Naive B cell (primary cell): ENCODE measurements at regions not wholly inside any gene's neighbourhood (a gene's known extent, or its start where the extent isn't known, plus 50 kb on each side); places are given as distances from the start of the nearest gene placed in this dataset.

Experiments
- ATAC-seq, 2 donors: fragments of 150-1000 bp; cut with Tn5 transposase; 2 replicates each; pipeline ENCODE4 v1.10.0; 2021; ENCODE audit warnings: low read depth in 2 of 2, mild to moderate bottlenecking in 2 of 2, moderate library complexity in 2 of 2
- DNase-seq: peaks from one replicate; pipeline ENCODE4 v3.0.0; 2022
- H3K27ac Mint-ChIP-seq, 6 donors: one replicate each; pipeline ENCODE4 v1.8.0; 2020 to 2022; ENCODE audit warnings: mild to moderate bottlenecking in 6 of 6, mixed read lengths in 6 of 6, moderate library complexity in 5 of 6, inconsistent platforms in 2 of 6
- H3K27me3 Mint-ChIP-seq, 3 donors: one replicate each; pipeline ENCODE4 v1.8.0; 2021 to 2022; ENCODE audit warnings: mixed read lengths in 3 of 3, mild to moderate bottlenecking in 1 of 3
- H3K36me3 Mint-ChIP-seq, 2 donors: one replicate each; pipeline ENCODE4 v1.8.0; 2020 to 2022; ENCODE audit warnings: mixed read lengths in 2 of 2, inconsistent platforms in 1 of 2, mild to moderate bottlenecking in 1 of 2
- H3K4me1 Mint-ChIP-seq, 3 donors: one replicate each; pipeline ENCODE4 v1.8.0; 2020 to 2022; ENCODE audit warnings: mixed read lengths in 3 of 3, inconsistent platforms in 1 of 3, mild to moderate bottlenecking in 1 of 3, moderate library complexity in 1 of 3
- H3K4me3 Mint-ChIP-seq, 8 donors: one replicate each; pipeline ENCODE4 v1.8.0; 2020 to 2022; ENCODE audit warnings: mild to moderate bottlenecking in 8 of 8, mixed read lengths in 8 of 8, moderate library complexity in 8 of 8, inconsistent platforms in 2 of 8
- H3K9me3 Mint-ChIP-seq, 7 donors: one replicate each; pipeline ENCODE4 v1.8.0; 2020 to 2022; ENCODE audit warnings: mixed read lengths in 7 of 7, mild to moderate bottlenecking in 5 of 7, inconsistent platforms in 2 of 7, moderate library complexity in 1 of 7

DNA sequence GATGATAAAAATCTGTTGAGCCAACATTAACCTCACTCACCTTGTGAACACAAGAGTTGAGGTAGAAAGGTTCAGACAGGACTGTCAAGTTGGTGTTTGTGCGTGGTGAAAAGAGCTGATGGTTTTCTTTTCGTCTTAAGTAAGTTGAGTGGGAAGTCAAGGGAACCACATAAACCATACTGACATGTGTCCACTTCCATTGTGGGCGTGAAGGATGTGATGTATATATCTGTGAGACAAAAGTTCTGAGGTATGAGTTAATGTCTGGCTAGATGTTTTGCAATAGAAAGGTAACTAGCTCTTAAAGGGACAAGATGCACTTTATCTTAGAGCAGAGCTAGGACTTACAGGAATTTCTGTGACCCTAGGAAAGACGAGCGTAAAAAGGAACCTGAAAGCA lies 1272.1 kb upstream of the ADGRB3 start:
- H3K4me3 Mint-ChIP-seq = no peak overlapping the region
- H3K27ac Mint-ChIP-seq = no peak overlapping the region
- DNase-seq = no peak
- ATAC-seq = no peak
- H3K4me1 Mint-ChIP-seq = no peaks in the 10 kb centered on the region
- H3K9me3 Mint-ChIP-seq = peaks cover 0 to 10% (median 2%) of the 10 kb centered on the region in 7 donors
- H3K36me3 Mint-ChIP-seq = no peaks in the 10 kb centered on the region
- H3K27me3 Mint-ChIP-seq = no peaks in the 10 kb centered on the region

DNA sequence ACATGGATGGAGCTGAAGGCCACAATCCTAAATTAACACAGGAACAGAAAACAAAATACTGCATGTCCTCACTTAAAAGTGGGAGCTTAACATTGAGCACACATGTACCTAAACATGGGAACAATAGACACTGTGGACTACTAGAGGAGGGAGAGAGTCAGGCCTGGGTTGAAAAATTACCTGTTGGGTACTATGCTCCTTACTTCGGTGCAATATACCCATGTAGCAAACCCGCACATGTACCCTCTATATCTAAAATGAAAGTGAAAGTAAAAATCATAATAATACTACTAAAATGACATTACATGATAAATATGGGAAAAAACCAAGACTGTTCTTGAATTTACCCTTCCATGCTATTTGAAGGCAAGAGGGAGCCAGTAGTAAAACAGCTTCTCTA lies 1273.8 kb upstream of the ADGRB3 start:
- no peak for DNase-seq
- H3K27me3 Mint-ChIP-seq = no peaks in the 10 kb centered on the region
- H3K27ac Mint-ChIP-seq = no peak overlapping the region
- ATAC-seq = no peak
- no peaks in the 10 kb centered on the region for H3K36me3 Mint-ChIP-seq
- H3K4me1 Mint-ChIP-seq = no peaks in the 10 kb centered on the region
- peaks cover 0 to 10% (median 2%) of the 10 kb centered on the region in 7 donors for H3K9me3 Mint-ChIP-seq
- no peak overlapping the region for H3K4me3 Mint-ChIP-seq

GRCh38 chr6:67358241-67358640 lies 1276.8 kb upstream of the ADGRB3 start:
- DNase-seq = no peak
- Mint-ChIP-seq H3K27me3 (no peaks in the 10 kb centered on the region), H3K9me3 (peaks cover 0 to 10% (median 1%) of the 10 kb centered on the region in 7 donors), H3K4me1 (no peaks in the 10 kb centered on the region), H3K27ac (no peak overlapping the region), H3K4me3 (no peak overlapping the region), H3K36me3 (no peaks in the 10 kb centered on the region)
- ATAC-seq = no peak

DNA sequence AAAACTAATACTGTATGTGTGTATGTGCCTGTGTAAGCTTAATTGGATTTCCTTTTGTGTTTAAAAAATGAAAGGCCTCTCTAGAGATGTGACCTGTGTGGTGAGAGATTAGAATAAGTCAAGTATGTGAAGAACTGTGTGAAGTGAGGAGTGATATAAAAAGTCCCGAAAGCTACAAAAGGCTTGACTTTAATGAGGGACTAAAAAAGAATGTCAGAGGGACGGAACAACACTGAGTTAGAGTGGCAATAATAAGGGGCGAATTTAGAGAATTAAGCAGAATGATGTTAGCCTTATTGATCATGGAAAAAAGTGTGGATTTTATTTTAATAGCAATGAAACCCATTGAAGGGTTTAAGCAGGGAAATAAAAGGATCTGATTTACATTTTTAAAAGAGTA lies 1281.2 kb upstream of the ADGRB3 start:
- Mint-ChIP-seq H3K27ac (no peak overlapping the region), H3K4me3 (no peak overlapping the region), H3K27me3 (no peaks in the 10 kb centered on the region), H3K4me1 (no peaks in the 10 kb centered on the region), H3K36me3 (no peaks in the 10 kb centered on the region), H3K9me3 (peaks cover 0 to 8% (median 0%) of the 10 kb centered on the region in 7 donors)
- ATAC-seq (no peak), DNase-seq (no peak)

DNA sequence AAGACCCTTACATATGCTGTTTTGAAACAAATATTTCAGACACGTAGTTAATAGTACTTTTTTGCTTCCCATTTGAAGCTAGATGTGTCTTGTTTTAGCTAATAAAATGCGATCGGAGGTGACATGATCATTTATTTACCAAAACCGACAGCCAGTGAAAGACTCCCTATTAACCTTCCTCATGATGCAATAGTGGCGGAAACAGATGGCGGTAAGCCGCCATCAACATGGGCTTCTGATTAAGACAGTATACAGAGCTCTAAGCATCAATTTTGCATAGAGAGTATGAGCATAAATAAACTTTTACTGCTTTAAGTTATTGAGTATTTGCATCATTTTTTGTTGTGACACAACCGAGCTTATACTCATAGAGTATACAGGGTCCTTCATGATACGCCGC lies 1282.4 kb upstream of the ADGRB3 start:
- H3K4me1 Mint-ChIP-seq = no peaks in the 10 kb centered on the region
- H3K9me3 Mint-ChIP-seq = peaks cover 0 to 8% (median 0%) of the 10 kb centered on the region in 7 donors
- no peak for ATAC-seq
- no peak for DNase-seq
- no peaks in the 10 kb centered on the region for H3K27me3 Mint-ChIP-seq
- no peak overlapping the region for H3K4me3 Mint-ChIP-seq
- H3K36me3 Mint-ChIP-seq = no peaks in the 10 kb centered on the region
- H3K27ac Mint-ChIP-seq = no peak overlapping the region

- no peaks in the 10 kb centered on the region for H3K36me3 Mint-ChIP-seq
- H3K4me1 Mint-ChIP-seq = no peaks in the 10 kb centered on the region
- no peak for ATAC-seq
- no peak for DNase-seq
- H3K4me3 Mint-ChIP-seq = no peak overlapping the region
- H3K27me3 Mint-ChIP-seq = no peaks in the 10 kb centered on the region
- H3K27ac Mint-ChIP-seq = no peak overlapping the region
- peaks cover 0 to 12% (median 3%) of the 10 kb centered on the region in 7 donors for H3K9me3 Mint-ChIP-seq
Observed at GRCh38 chr6:67350729-67351128, 1284.4 kb upstream of the ADGRB3 start.

- DNase-seq (no peak), ATAC-seq (no peak)
- H3K4me3 Mint-ChIP-seq = peak overlapping the region in 1 of 8 donors; percentile 29
- no peak overlapping the region for H3K27ac Mint-ChIP-seq
- H3K9me3 Mint-ChIP-seq = peaks cover 0 to 6% (median 3%) of the 10 kb centered on the region in 7 donors
- H3K36me3 Mint-ChIP-seq = no peaks in the 10 kb centered on the region
- H3K4me1 Mint-ChIP-seq = no peaks in the 10 kb centered on the region
- no peaks in the 10 kb centered on the region for H3K27me3 Mint-ChIP-seq
Observed at GRCh38 chr6:67345946-67346345, 1289.1 kb upstream of the ADGRB3 start.

- H3K9me3 Mint-ChIP-seq = peaks cover 0 to 8% (median 3%) of the 10 kb centered on the region in 7 donors
- DNase-seq = no peak
- no peak for ATAC-seq
- no peak overlapping the region for H3K4me3 Mint-ChIP-seq
- H3K4me1 Mint-ChIP-seq = no peaks in the 10 kb centered on the region
- no peaks in the 10 kb centered on the region for H3K27me3 Mint-ChIP-seq
- no peaks in the 10 kb centered on the region for H3K36me3 Mint-ChIP-seq
- H3K27ac Mint-ChIP-seq = no peak overlapping the region
Observed at GRCh38 chr6:67336014-67336413, 1299.1 kb upstream of the ADGRB3 start.

DNA sequence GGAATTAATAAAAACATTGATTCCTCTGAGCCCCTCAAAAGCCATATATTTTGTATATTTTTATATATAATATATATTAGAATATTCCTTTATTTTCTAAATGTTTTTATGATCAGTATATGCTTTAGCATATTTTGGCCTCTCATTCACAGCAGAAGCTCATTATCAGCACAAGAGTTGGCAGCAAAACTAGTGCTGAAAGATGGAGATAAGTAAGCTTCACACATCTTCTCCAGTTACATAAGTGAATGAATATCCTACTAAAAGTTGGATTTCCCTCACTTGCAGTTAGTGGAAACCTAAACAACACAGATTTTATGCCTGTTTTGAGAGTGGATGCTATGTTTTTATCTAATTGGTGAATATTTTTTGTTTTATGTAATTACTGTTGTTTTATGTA lies 1303.8 kb upstream of the ADGRB3 start:
- H3K4me1 Mint-ChIP-seq = no peaks in the 10 kb centered on the region
- DNase-seq (no peak), ATAC-seq (no peak)
- H3K4me3 Mint-ChIP-seq = no peak overlapping the region
- no peak overlapping the region for H3K27ac Mint-ChIP-seq
- no peaks in the 10 kb centered on the region for H3K36me3 Mint-ChIP-seq
- H3K9me3 Mint-ChIP-seq = peaks cover 0 to 4% (median 2%) of the 10 kb centered on the region in 7 donors
- no peaks in the 10 kb centered on the region for H3K27me3 Mint-ChIP-seq

- no peaks in the 10 kb centered on the region for H3K27me3 Mint-ChIP-seq
- peaks cover 2 to 6% (median 4%) of the 10 kb centered on the region in 7 donors for H3K9me3 Mint-ChIP-seq
- no peak for ATAC-seq
- no peak overlapping the region for H3K27ac Mint-ChIP-seq
- no peak overlapping the region for H3K4me3 Mint-ChIP-seq
- DNase-seq = no peak
- no peaks in the 10 kb centered on the region for H3K4me1 Mint-ChIP-seq
- H3K36me3 Mint-ChIP-seq = no peaks in the 10 kb centered on the region
Observed at GRCh38 chr6:67328269-67328668, 1306.8 kb upstream of the ADGRB3 start.

DNA sequence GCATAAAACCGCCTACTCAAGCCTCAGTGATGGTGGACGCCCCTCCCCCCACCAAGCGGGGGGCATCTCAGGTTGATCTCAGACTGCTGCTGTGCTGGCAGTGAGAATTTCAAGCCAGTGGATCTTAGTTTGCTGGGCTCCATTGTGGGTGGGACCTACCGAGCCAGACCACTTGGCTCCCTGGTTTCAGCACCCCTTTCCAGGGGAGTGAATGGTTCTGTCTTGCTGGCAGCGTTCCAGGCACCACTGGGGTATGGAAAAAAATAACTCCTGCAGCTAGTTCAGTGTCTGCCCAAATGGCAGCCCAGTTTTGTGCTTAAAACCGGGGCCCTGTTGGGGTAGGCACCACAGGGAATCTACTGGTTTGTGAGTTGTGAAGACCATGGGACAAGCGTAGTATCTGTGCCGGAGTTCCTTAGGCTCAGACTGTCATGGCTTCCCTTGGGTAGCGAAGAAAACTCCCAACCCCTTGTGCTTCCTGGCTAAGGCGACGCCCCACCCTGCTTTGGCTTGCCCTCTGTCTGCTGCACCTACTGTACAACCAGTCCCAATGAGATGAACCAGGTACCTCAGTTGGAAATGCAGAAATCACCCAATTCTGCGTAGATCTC lies 1334.5 kb upstream of the ADGRB3 start:
- no peak for ATAC-seq
- H3K36me3 Mint-ChIP-seq = no peaks in the 10 kb centered on the region

GRCh38 chr6:67292169-67292568 lies 1342.9 kb upstream of the ADGRB3 start:
- Mint-ChIP-seq H3K4me1 (no peaks in the 10 kb centered on the region), H3K27ac (no peak overlapping the region), H3K27me3 (no peaks in the 10 kb centered on the region), H3K36me3 (no peaks in the 10 kb centered on the region), H3K9me3 (peaks cover 0 to 30% (median 9%) of the 10 kb centered on the region in 7 donors), H3K4me3 (no peak overlapping the region)
- no peak for ATAC-seq
- DNase-seq = no peak

More for the DNA sequence above, 1334.5 kb upstream of the ADGRB3 start:
- peaks cover 2 to 28% (median 6%) of the 10 kb centered on the region in 7 donors for H3K9me3 Mint-ChIP-seq
- no peaks in the 10 kb centered on the region for H3K27me3 Mint-ChIP-seq
- no peak overlapping the region for H3K27ac Mint-ChIP-seq
- no peak for DNase-seq
- no peaks in the 10 kb centered on the region for H3K4me1 Mint-ChIP-seq
- H3K4me3 Mint-ChIP-seq = no peak overlapping the region

GRCh38 chr6:67287566-67287965 lies 1347.5 kb upstream of the ADGRB3 start:
- DNase-seq (no peak), ATAC-seq (no peak)
- Mint-ChIP-seq H3K36me3 (no peaks in the 10 kb centered on the region), H3K4me1 (no peaks in the 10 kb centered on the region), H3K27ac (no peak overlapping the region), H3K27me3 (no peaks in the 10 kb centered on the region), H3K4me3 (no peak overlapping the region), H3K9me3 (peaks cover 0 to 21% (median 10%) of the 10 kb centered on the region in 7 donors)

DNA sequence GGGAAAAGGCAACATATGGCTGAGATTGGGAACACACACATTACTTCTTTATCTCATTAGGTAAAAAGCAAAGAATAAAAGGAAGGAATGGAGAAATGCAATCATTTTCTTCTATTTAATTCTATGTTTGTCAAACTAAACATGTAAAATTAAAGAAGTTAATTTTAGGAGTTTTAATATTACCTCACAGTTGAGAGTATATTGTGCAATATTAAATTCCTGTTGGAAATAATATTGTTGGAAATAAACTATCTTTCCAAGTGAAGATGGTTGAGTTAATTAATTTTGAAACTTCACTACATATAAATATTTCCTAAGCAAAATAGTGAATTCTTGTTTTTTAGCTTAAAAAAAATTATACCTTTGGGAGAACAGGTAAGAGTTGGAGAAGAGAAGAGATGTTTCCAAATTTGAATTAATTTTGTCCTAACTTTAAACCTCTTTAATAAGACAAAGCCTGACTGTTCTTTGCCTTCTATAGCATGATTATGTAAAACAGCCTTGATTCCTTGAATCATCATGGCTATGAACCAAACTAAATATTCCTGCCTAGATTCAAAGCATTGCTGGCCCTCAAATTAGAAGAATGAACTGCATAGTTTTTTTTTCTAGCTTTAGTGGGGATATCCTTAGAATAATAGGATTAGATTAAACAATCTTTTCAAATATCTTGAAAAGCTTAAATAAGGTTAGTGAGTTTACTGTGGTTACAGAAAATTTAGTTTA lies 1349.1 kb upstream of the ADGRB3 start:
- peaks cover 0 to 21% (median 10%) of the 10 kb centered on the region in 7 donors for H3K9me3 Mint-ChIP-seq
- no peak overlapping the region for H3K27ac Mint-ChIP-seq
- H3K36me3 Mint-ChIP-seq = no peaks in the 10 kb centered on the region
- no peak for ATAC-seq
- no peaks in the 10 kb centered on the region for H3K4me1 Mint-ChIP-seq
- no peaks in the 10 kb centered on the region for H3K27me3 Mint-ChIP-seq
- no peak overlapping the region for H3K4me3 Mint-ChIP-seq
- no peak for DNase-seq
